ENCODE measurements at regions not wholly inside any gene's neighbourhood (a gene's known extent, or its start where the extent isn't known, plus 50 kb on each side); places are given as distances from the start of the nearest gene placed in this dataset.

GRCh38 chr4:125365731-125366130, 51.0 kb downstream of the FAT4 start:
- no peak for DNase-seq

- no peak for DNase-seq
Measured at GRCh38 chr4:125368146-125368545, 53.4 kb downstream of the FAT4 start.

GRCh38 chr4:125368671-125369081, 53.9 kb downstream of the FAT4 start:
- DNase-seq: no peak

GRCh38 chr4:125369098-125369497, 54.3 kb downstream of the FAT4 start:
- DNase-seq: no peak

- DNase-seq: no peak
Measured at GRCh38 chr4:125370478-125370877, 55.7 kb downstream of the FAT4 start.

- DNase-seq: no peak
Measured at GRCh38 chr4:125382995-125383394, 68.2 kb downstream of the FAT4 start.

- no peak for DNase-seq
Measured at GRCh38 chr4:125387770-125388169, 73.0 kb downstream of the FAT4 start.

GRCh38 chr4:125388613-125389012, 73.9 kb downstream of the FAT4 start:
- DNase-seq: no peak

- no peak for DNase-seq
Measured at GRCh38 chr4:125389713-125390112, 75.0 kb downstream of the FAT4 start.

- DNase-seq: no peak
Measured at GRCh38 chr4:125390126-125390525, 75.4 kb downstream of the FAT4 start.

- no peak for DNase-seq
Measured at GRCh38 chr4:125390727-125391126, 76.0 kb downstream of the FAT4 start.

GRCh38 chr4:125392694-125393093, 77.9 kb downstream of the FAT4 start:
- DNase-seq: no peak

GRCh38 chr4:125393825-125394224, 79.1 kb downstream of the FAT4 start:
- no peak for DNase-seq

- DNase-seq: no peak
Measured at GRCh38 chr4:125397226-125397625, 82.5 kb downstream of the FAT4 start.

- DNase-seq: no peak
Measured at GRCh38 chr4:125398263-125399002, 83.7 kb downstream of the FAT4 start.

- DNase-seq: no peak
Measured at GRCh38 chr4:125400756-125401155, 86.0 kb downstream of the FAT4 start.

- no peak for DNase-seq
Measured at GRCh38 chr4:125401784-125402183, 87.0 kb downstream of the FAT4 start.

GRCh38 chr4:125420526-125420925, 105.8 kb downstream of the FAT4 start:
- DNase-seq: no peak

GRCh38 chr4:125421547-125421946, 106.8 kb downstream of the FAT4 start:
- no peak for DNase-seq

- DNase-seq: no peak
Measured at GRCh38 chr4:125423124-125423523, 108.4 kb downstream of the FAT4 start.

- no peak for DNase-seq
Measured at GRCh38 chr4:125428832-125429231, 114.1 kb downstream of the FAT4 start.

GRCh38 chr4:125430086-125430485, 115.3 kb downstream of the FAT4 start:
- DNase-seq: no peak

- DNase-seq: no peak
Measured at GRCh38 chr4:125432078-125432477, 117.3 kb downstream of the FAT4 start.

GRCh38 chr4:125433453-125433852, 118.7 kb downstream of the FAT4 start:
- no peak for DNase-seq

GRCh38 chr4:125434136-125434535, 119.4 kb downstream of the FAT4 start:
- no peak for DNase-seq
